HEK293T (cell line): ENCODE measurements at regions not wholly inside any gene's neighbourhood (a gene's known extent, or its start where the extent isn't known, plus 50 kb on each side); places are given as distances from the start of the nearest gene placed in this dataset.

Source experiments
- CTCF ChIA-PET: fragments of 350-600 bp; formaldehyde crosslinking; extraction: SDS; loops from one replicate; lab custom pipeline; 2021; ENCODE audit warnings: antibody characterized with exemption, inconsistent platforms; lab: Yijun Ruan, JAX
- POLR2A ChIA-PET: fragments of 350-600 bp; formaldehyde crosslinking; extraction: SDS; loops from one replicate; lab custom pipeline; 2020; ENCODE audit warnings: antibody characterized with exemption, inconsistent platforms; lab: Yijun Ruan, JAX
- DNase-seq: peaks from one replicate; pipeline ENCODE4 v3.0.0; 2012; ENCODE audit warnings: mixed read lengths; ENCODE audit errors: extremely low spot score
- ARNT ChIP-seq: fragments of 450-650 bp; IDR thresholded peaks from 2 replicates; pipeline ENCODE4 v1.6.1; 2017; ENCODE audit warnings: mild to moderate bottlenecking
- BHLHE40 ChIP-seq: fragments of 450-650 bp; IDR thresholded peaks from 2 replicates; pipeline ENCODE4 v1.6.1; 2016; ENCODE audit warnings: mild to moderate bottlenecking, moderate library complexity, borderline replicate concordance
- CTBP1 ChIP-seq: fragments of 450-650 bp; IDR thresholded peaks from 2 replicates; pipeline ENCODE4 v1.6.1; 2016; ENCODE audit warnings: borderline replicate concordance
- ELF4 ChIP-seq: fragments of 450-650 bp; IDR thresholded peaks from 2 replicates; pipeline ENCODE4 v1.6.1; 2017; ENCODE audit warnings: antibody characterized with exemption
- FOXA1 ChIP-seq: fragments of 450-650 bp; IDR thresholded peaks from 2 replicates; pipeline ENCODE4 v1.6.1; 2016; ENCODE audit warnings: mild to moderate bottlenecking
- FOXK2 ChIP-seq: fragments of 450-650 bp; IDR thresholded peaks from 2 replicates; pipeline ENCODE4 v1.6.1; 2016; ENCODE audit warnings: mild to moderate bottlenecking
- FOXM1 ChIP-seq: fragments of 450-650 bp; IDR thresholded peaks from 2 replicates; pipeline ENCODE4 v1.6.1; 2017; ENCODE audit warnings: mild to moderate bottlenecking, borderline replicate concordance
- HDGF ChIP-seq: fragments of 450-650 bp; IDR thresholded peaks from 2 replicates; pipeline ENCODE4 v1.6.1; 2017; ENCODE audit warnings: antibody characterized with exemption, borderline replicate concordance
- L3MBTL2 ChIP-seq: fragments of 450-650 bp; conservative IDR thresholded peaks from 2 replicates; pipeline ENCODE4 v1.6.1; 2016; ENCODE audit warnings: mild to moderate bottlenecking
- LEF1 ChIP-seq: fragments of 450-650 bp; IDR thresholded peaks from 2 replicates; pipeline ENCODE4 v1.6.1; 2017; ENCODE audit warnings: mild to moderate bottlenecking, borderline replicate concordance
- NFRKB ChIP-seq: fragments of 450-650 bp; IDR thresholded peaks from 2 replicates; pipeline ENCODE4 v1.6.1; 2016; ENCODE audit warnings: mild to moderate bottlenecking, moderate library complexity
- SP1 ChIP-seq: fragments of 450-650 bp; IDR thresholded peaks from 2 replicates; pipeline ENCODE4 v1.6.1; 2017
- SUZ12 ChIP-seq: fragments of 450-650 bp; IDR thresholded peaks from 2 replicates; pipeline ENCODE4 v1.6.1; 2016; ENCODE audit warnings: mild to moderate bottlenecking
- TARDBP ChIP-seq: fragments of 450-650 bp; IDR thresholded peaks from 2 replicates; pipeline ENCODE4 v1.6.1; 2016
- ZNF384 ChIP-seq: fragments of 450-650 bp; IDR thresholded peaks from 2 replicates; pipeline ENCODE4 v1.6.1; 2016
- TF ChIP-seq, protein P1 (sequence below): fragments of 450-650 bp; IDR thresholded peaks from 2 replicates; pipeline ENCODE4 v1.6.1; 2016

DNA sequence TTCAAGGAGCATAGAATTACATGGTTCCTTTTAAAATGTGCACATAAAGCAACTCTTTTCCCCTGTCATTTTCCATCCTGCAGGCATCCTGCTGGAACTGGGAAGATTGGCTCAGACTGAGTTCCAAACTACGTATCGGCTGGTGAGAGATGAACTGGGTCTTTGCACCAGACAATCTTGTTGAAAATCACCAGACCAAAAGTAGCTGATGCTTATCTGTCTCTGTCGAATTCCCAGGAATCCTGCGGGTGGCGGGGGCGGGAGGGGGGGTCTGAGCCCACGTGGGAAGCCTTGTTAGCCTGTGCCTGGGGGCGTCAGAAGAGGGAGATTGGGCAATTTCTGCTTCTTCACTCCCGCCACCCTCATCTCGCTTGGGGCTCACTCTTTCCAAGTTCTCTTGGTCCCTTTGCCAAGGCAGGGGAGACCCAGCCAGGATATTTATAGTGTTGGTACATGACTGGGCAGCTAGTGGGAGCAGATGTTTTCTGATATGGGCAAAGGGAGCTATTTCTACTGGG is 90.1 kb upstream of the SLC25A33 start:
- CTCF ChIA-PET, result interaction anchor here (0.9 kb wide), 1 partner anchor 11 kb away, joined by 3 read pairs; no protein-coding TSS in a partner anchor
- TF ChIP-seq FOXK2, result no peak
- TF ChIP-seq, protein P1, sequence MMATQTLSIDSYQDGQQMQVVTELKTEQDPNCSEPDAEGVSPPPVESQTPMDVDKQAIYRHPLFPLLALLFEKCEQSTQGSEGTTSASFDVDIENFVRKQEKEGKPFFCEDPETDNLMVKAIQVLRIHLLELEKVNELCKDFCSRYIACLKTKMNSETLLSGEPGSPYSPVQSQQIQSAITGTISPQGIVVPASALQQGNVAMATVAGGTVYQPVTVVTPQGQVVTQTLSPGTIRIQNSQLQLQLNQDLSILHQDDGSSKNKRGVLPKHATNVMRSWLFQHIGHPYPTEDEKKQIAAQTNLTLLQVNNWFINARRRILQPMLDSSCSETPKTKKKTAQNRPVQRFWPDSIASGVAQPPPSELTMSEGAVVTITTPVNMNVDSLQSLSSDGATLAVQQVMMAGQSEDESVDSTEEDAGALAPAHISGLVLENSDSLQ, result no peak
- POLR2A ChIA-PET, result interaction anchor here (1.1 kb wide), 1 partner anchor 20 kb away, joined by 4 read pairs; no protein-coding TSS in a partner anchor
- DNase-seq, result no peak

- ChIA-PET POLR2A (no interaction called here), CTCF (no interaction called here)
- TF ChIP-seq, protein P1, result no peak
- TF ChIP-seq BHLHE40 (no peak), ARNT (no peak), FOXA1 (no peak), L3MBTL2 (no peak), HDGF (no peak), NFRKB (no peak), ELF4 (no peak), FOXK2 (no peak), SUZ12 (no peak), FOXM1 (no peak), ZNF384 (no peak), LEF1 (no peak), TARDBP (no peak)
- DNase-seq, result no peak
These were observed 89.1 kb upstream of the SLC25A33 start for GRCh38 chr1:9449976-9450696.

- TF ChIP-seq HDGF (no peak), ZNF384 (no peak), NFRKB (no peak), SUZ12 (no peak), TARDBP (no peak), L3MBTL2 (no peak), FOXK2 (no peak)
- ChIA-PET POLR2A (no interaction called here), CTCF (interaction anchor here (0.9 kb wide), 1 partner anchor 162 kb away, joined by 3 read pairs; no protein-coding TSS in a partner anchor)
- no peak for DNase-seq
These were observed 88.2 kb upstream of the SLC25A33 start for GRCh38 chr1:9451081-9451480.

DNA sequence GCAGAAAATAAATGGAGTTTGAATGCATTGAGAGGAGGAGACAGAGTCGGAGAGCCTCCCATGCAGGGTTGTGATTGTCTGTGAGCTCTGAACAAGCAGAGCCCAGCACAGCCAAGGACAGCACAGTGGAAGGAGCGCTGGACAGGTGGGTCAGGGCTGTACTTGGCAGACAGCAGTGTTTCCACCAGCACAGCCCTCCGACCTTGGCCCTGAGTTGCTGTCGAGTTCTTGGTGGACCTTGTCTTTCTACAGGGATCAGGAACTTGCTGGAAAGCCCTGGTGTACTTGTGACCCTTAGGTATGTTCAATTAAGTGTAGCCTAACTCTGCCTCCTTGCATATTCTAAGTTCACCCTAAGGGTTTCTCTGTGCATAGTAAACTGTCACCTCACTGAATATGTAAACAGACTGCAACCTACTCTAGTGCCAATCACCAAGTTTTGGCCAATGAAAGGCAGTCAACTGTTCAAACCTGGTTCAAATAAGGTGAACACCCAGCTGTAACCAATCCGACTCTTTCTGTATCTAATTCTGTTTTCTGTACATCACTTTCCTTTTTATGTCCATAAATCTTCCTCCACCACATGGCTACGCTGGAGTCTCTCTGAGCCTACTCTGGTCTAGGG is 86.6 kb upstream of the SLC25A33 start:
- TF ChIP-seq SUZ12 (no peak), ARNT (no peak), FOXM1 (no peak), SP1 (no peak), BHLHE40 (no peak), FOXK2 (no peak), CTBP1 (no peak), LEF1 (no peak)

DNA sequence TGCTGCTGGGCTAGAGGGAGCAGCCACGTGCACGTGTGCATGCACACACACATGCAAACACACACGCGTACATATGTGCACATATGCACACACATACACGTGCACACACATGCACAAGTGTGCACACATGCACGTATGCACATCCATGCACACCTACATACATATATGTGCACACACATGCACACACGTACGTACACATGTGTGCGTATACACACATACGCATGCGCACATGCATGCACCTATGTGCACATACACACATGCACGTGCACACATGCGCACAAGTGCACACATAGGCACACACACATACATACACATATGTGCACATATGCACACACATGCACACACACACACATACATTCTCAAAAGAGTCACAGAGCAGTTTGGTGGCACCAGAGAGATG is 85.9 kb upstream of the SLC25A33 start:
- TF ChIP-seq SUZ12, result no peak
- no peak for TF ChIP-seq TARDBP
- CTCF ChIA-PET, result no interaction called here
- POLR2A ChIA-PET, result interaction anchor here (1.0 kb wide), 1 partner anchor 24 kb away, joined by 3 read pairs; no protein-coding TSS in a partner anchor
- DNase-seq, result no peak

More for the DNA sequence above, 86.6 kb upstream of the SLC25A33 start:
- DNase-seq, result no peak
- CTCF ChIA-PET, result interaction anchor here (1.1 kb wide), 1 partner anchor 186 kb away, joined by 4 read pairs; no protein-coding TSS in a partner anchor
- POLR2A ChIA-PET, result no interaction called here

DNA sequence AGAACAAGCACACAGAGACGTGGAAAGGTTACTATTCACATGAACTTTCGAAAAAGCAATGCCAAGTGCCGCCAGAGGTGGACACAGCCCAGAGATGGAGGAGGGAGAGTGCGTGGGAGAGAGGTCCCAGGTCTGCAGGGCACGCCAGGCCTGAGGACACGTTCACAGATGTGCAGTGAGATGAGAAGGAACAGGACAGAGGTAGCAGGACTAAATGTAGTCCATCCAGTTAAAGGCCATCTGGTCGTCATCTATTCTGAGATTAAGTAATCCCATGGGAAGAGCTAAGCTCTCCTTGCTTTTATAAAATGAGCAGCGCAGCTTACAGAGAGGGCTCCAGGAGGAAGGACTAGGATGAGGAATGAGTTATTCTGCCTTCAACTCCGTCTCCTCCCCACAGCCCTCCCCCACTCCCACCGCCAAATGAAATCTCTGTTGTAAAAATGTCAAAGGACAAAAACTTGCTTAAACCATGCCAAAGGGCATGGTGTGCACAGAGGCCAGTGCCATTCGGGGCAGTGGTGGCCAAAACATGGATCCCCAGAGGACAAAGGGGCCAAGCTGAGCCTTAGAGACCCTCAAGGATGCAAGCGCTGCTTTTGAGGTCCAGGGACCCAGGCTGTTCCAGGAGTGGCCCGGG is 85.4 kb upstream of the SLC25A33 start:
- POLR2A ChIA-PET, result interaction anchor here (1.0 kb wide), 1 partner anchor 24 kb away, joined by 3 read pairs; no protein-coding TSS in a partner anchor
- no peak for DNase-seq
- CTCF ChIA-PET, result no interaction called here
- TF ChIP-seq, protein P1, result no peak
- TF ChIP-seq HDGF (no peak), BHLHE40 (no peak), SUZ12 (no peak), NFRKB (no peak), FOXA1 (no peak), SP1 (no peak), CTBP1 (no peak), ELF4 (no peak)
